ENCODE measurements at regions not wholly inside any gene's neighbourhood (a gene's known extent, or its start where the extent isn't known, plus 50 kb on each side); places are given as distances from the start of the nearest gene placed in this dataset.
"Not testable (repeated sequence)": the region's sequence is repeated elsewhere in the genome, so short reads cannot be mapped to it uniquely, and the experiment has no call there.

GRCh38 chr3:161689584-161690298 is 193.1 kb downstream of the OTOL1 start:
- in situ Hi-C loops (cut with HindIII; ENCODE audit: low sequenced_read_pairs): no loop called here

- in situ Hi-C loops (cut with HindIII; ENCODE audit: low sequenced_read_pairs): no loop called here
Observed at GRCh38 chr3:161690299-161690620, 193.7 kb downstream of the OTOL1 start.

- in situ Hi-C loops (cut with HindIII; ENCODE audit: low sequenced_read_pairs): no loop called here
Observed at GRCh38 chr3:161691677-161692076, 195.1 kb downstream of the OTOL1 start.

- in situ Hi-C loops (cut with HindIII; ENCODE audit: low sequenced_read_pairs): no loop called here
Observed at GRCh38 chr3:161694682-161695564, 198.3 kb downstream of the OTOL1 start.

- in situ Hi-C loops (cut with HindIII; ENCODE audit: low sequenced_read_pairs): no loop called here
Observed at GRCh38 chr3:161695811-161696210, 199.2 kb downstream of the OTOL1 start.

GRCh38 chr3:161700998-161701397 is 204.4 kb downstream of the OTOL1 start:
- in situ Hi-C loops (cut with HindIII; ENCODE audit: low sequenced_read_pairs): no loop called here

- in situ Hi-C loops (cut with HindIII; ENCODE audit: low sequenced_read_pairs): not testable (repeated sequence)
Observed at GRCh38 chr3:161707253-161707652, 210.6 kb downstream of the OTOL1 start.

- in situ Hi-C loops (cut with HindIII; ENCODE audit: low sequenced_read_pairs): no loop called here
Observed at GRCh38 chr3:161713731-161714130, 217.1 kb downstream of the OTOL1 start.

GRCh38 chr3:161731968-161732367 is 235.4 kb downstream of the OTOL1 start:
- in situ Hi-C loops (cut with HindIII; ENCODE audit: low sequenced_read_pairs): no loop called here

GRCh38 chr3:161737171-161737570 is 240.6 kb downstream of the OTOL1 start:
- in situ Hi-C loops (cut with HindIII; ENCODE audit: low sequenced_read_pairs): no loop called here

- in situ Hi-C loops (cut with HindIII; ENCODE audit: low sequenced_read_pairs): no loop called here
Observed at GRCh38 chr3:161740421-161740820, 243.8 kb downstream of the OTOL1 start.

GRCh38 chr3:161744366-161744765 is 247.8 kb downstream of the OTOL1 start:
- in situ Hi-C loops (cut with HindIII; ENCODE audit: low sequenced_read_pairs): no loop called here

GRCh38 chr3:161745741-161746140 is 249.1 kb downstream of the OTOL1 start:
- in situ Hi-C loops (cut with HindIII; ENCODE audit: low sequenced_read_pairs): no loop called here

GRCh38 chr3:161748049-161748448 is 251.4 kb downstream of the OTOL1 start:
- in situ Hi-C loops (cut with HindIII; ENCODE audit: low sequenced_read_pairs): no loop called here

- in situ Hi-C loops (cut with HindIII; ENCODE audit: low sequenced_read_pairs): no loop called here
Observed at GRCh38 chr3:161754420-161755053, 257.9 kb downstream of the OTOL1 start.

GRCh38 chr3:161759444-161759843 is 262.8 kb downstream of the OTOL1 start:
- in situ Hi-C loops (cut with HindIII; ENCODE audit: low sequenced_read_pairs): no loop called here

GRCh38 chr3:161766331-161766730 is 269.7 kb downstream of the OTOL1 start:
- in situ Hi-C loops (cut with HindIII; ENCODE audit: low sequenced_read_pairs): no loop called here

GRCh38 chr3:161770484-161771386 is 274.1 kb downstream of the OTOL1 start:
- in situ Hi-C loops (cut with HindIII; ENCODE audit: low sequenced_read_pairs): no loop called here

GRCh38 chr3:161781381-161781780 is 284.8 kb downstream of the OTOL1 start:
- in situ Hi-C loops (cut with HindIII; ENCODE audit: low sequenced_read_pairs): no loop called here

- in situ Hi-C loops (cut with HindIII; ENCODE audit: low sequenced_read_pairs): no loop called here
Observed at GRCh38 chr3:161793194-161793930, 296.8 kb downstream of the OTOL1 start.

Measured in endothelial cell of hepatic sinusoid (primary cell).